Panc1 (cell line): ENCODE measurements at regions not wholly inside any gene's neighbourhood (a gene's known extent, or its start where the extent isn't known, plus 50 kb on each side); places are given as distances from the start of the nearest gene placed in this dataset.

Source experiments
- ATAC-seq: fragments of 200-7000 bp; cut with Tn5 transposase; 2 replicates; pipeline ENCODE4 v1.9.1; 2020; ENCODE audit warnings: mild to moderate bottlenecking, moderate library complexity
- BruUV-seq: library from RNA; stranded (reverse); fragments of 400-500 nt; replicated peaks from 2 replicates; lab custom pipeline; 2021; lab: Mats Ljungman, UMichigan
- CTCF ChIA-PET: fragments of 300-600 bp; sonication (Branson Sonifier 250); formaldehyde crosslinking; loops from one replicate; lab custom pipeline; 2022; ENCODE audit warnings: antibody characterized with exemption; lab: Charles Lee
- POLR2A ChIA-PET: fragments of 300-600 bp; sonication (Branson Sonifier 250); formaldehyde crosslinking; loops from one replicate; lab custom pipeline; 2022; ENCODE audit warnings: antibody characterized with exemption; lab: Charles Lee
- DNase-seq: peaks from one replicate; pipeline ENCODE4 v3.0.0-alpha.2; 2010; ENCODE audit warnings: low read depth, low spot score
- H3K27ac ChIP-seq: 2 replicates; pipeline ENCODE4 v1.5.1; 2011; ENCODE audit warnings: mild to moderate bottlenecking, low read length, inconsistent platforms
- H3K27me3 ChIP-seq: fragments of 200-500 bp; sonication (Bioruptor generic); 2 replicates; pipeline ENCODE4 v1.6.0; 2014; ENCODE audit warnings: low read length, inconsistent platforms; ENCODE audit not compliant: control insufficient read depth, insufficient read depth
- H3K36me3 ChIP-seq: fragments of 200-500 bp; sonication (Bioruptor generic); 2 replicates; pipeline ENCODE4 v1.5.1; 2014; ENCODE audit warnings: inconsistent platforms, mild to moderate bottlenecking, low read length, moderate library complexity; ENCODE audit not compliant: control insufficient read depth, insufficient read depth
- H3K4me1 ChIP-seq: 2 replicates; pipeline ENCODE4 v1.5.1; 2011; ENCODE audit warnings: inconsistent platforms, mild to moderate bottlenecking, low read length, moderate library complexity; ENCODE audit not compliant: control insufficient read depth, insufficient read depth
- H3K4me3 ChIP-seq, 2 experiments: 2 replicates each; pipeline ENCODE4 v1.5.1; 2011 to 2012; ENCODE audit warnings: low read depth in 2 of 2, low read length in 2 of 2, mild to moderate bottlenecking in 2 of 2, inconsistent platforms in 1 of 2, moderate library complexity in 1 of 2
- H3K9me3 ChIP-seq: fragments of 200-500 bp; sonication (Bioruptor generic); 2 replicates; pipeline ENCODE4 v1.5.1; 2014; ENCODE audit warnings: low read depth, mild to moderate bottlenecking, inconsistent platforms, low read length, moderate library complexity; ENCODE audit not compliant: control insufficient read depth, insufficient read depth
- POLR2AphosphoS5 ChIP-seq: IDR thresholded peaks from 2 replicates; pipeline ENCODE4 v1.6.1; 2012; ENCODE audit warnings: mild to moderate bottlenecking, low read depth, low read length, moderate library complexity
- SIN3A ChIP-seq: IDR thresholded peaks from 2 replicates; pipeline ENCODE4 v1.6.1; 2012; ENCODE audit warnings: low read depth, mild to moderate bottlenecking, low read length, moderate library complexity, borderline replicate concordance; ENCODE audit not compliant: insufficient read depth
- TCF7L2 ChIP-seq: IDR thresholded peaks from 2 replicates; pipeline ENCODE4 v1.6.1; 2011; ENCODE audit warnings: mild to moderate bottlenecking, low read depth, low read length, inconsistent platforms
- in situ Hi-C: cut with HindIII; loops from 2 replicates; pipeline ENCODE4 v1.10.0; 2016; ENCODE audit warnings: low sequenced_read_pairs, low pct_unique_long_range_greater_than_20kb
- intact Hi-C: fragments of 100-400 bp; cut with micrococcal nuclease; formaldehyde crosslinking; loops from one replicate; pipeline ENCODE4 v1.10.0; 2022; ENCODE audit not compliant: unreplicated experiment
- TF ChIP-seq, protein P1 (sequence below), 2 experiments: IDR thresholded peaks; 2 replicates each; pipeline ENCODE4 v1.6.1; 2011 to 2012; ENCODE audit warnings: low read depth in 2 of 2, control low read depth in 1 of 2, low read length in 1 of 2, mild to moderate bottlenecking in 1 of 2, moderate library complexity in 1 of 2; ENCODE audit not compliant: insufficient read depth in 1 of 2
- TF ChIP-seq, protein P2 (sequence below): fragments of 450-650 bp; IDR thresholded peaks from 2 replicates; pipeline ENCODE4 v1.5.1; 2017; ENCODE audit warnings: mild to moderate bottlenecking

DNA sequence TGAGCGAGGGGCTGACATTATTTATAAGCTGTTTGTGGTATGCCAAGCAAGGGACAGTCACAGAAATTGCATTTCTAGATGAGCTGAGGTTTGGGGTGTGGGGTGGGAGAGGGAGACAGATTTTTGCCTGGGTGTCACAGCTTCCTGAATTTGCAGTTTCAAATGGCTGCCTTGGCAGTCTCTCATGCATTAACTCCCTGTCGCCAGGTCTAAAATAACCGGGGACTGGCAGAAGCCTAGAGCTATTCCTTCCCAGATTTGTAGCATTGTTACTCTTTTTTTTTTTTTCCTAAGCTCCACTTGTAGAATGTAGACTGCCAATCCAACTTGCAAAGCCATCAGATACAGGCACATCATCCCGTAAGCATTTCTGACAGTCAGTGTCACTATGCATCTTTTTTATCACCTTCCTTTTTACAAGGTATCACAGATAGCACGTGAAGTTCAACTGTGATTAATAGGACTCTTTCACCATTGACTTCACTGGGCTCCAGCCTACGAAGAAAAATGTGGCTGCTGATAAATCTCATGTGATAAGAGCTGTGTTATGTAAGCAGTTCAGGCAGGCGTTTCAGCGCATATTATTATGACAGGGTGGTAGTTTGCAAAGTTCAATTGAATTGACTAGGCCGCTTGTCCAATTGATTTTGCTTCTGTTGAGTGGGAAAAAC, 130.7 kb upstream of the CELF2 start:
- no TSS peak for BruUV-seq
- no peaks in the 10 kb centered on the region for H3K27me3 ChIP-seq
- in situ Hi-C loops, result no loop called here
- no peak for ATAC-seq
- intact Hi-C loops, result no loop called here
- DNase-seq, result no peak
- no peaks in the 10 kb centered on the region for H3K36me3 ChIP-seq
- H3K4me1 ChIP-seq, result no peaks in the 10 kb centered on the region
- TF ChIP-seq, protein P1, sequence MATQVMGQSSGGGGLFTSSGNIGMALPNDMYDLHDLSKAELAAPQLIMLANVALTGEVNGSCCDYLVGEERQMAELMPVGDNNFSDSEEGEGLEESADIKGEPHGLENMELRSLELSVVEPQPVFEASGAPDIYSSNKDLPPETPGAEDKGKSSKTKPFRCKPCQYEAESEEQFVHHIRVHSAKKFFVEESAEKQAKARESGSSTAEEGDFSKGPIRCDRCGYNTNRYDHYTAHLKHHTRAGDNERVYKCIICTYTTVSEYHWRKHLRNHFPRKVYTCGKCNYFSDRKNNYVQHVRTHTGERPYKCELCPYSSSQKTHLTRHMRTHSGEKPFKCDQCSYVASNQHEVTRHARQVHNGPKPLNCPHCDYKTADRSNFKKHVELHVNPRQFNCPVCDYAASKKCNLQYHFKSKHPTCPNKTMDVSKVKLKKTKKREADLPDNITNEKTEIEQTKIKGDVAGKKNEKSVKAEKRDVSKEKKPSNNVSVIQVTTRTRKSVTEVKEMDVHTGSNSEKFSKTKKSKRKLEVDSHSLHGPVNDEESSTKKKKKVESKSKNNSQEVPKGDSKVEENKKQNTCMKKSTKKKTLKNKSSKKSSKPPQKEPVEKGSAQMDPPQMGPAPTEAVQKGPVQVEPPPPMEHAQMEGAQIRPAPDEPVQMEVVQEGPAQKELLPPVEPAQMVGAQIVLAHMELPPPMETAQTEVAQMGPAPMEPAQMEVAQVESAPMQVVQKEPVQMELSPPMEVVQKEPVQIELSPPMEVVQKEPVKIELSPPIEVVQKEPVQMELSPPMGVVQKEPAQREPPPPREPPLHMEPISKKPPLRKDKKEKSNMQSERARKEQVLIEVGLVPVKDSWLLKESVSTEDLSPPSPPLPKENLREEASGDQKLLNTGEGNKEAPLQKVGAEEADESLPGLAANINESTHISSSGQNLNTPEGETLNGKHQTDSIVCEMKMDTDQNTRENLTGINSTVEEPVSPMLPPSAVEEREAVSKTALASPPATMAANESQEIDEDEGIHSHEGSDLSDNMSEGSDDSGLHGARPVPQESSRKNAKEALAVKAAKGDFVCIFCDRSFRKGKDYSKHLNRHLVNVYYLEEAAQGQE (IDR thresholded peaks at IDR 0.05; ENCODE audit: insufficient read depth in 1 of 2, low read depth in 2 of 2, low read length in 1 of 2), result no peak
- TF ChIP-seq POLR2AphosphoS5 (no peak), SIN3A (no peak), TCF7L2 (no peak)
- TF ChIP-seq, protein P2, sequence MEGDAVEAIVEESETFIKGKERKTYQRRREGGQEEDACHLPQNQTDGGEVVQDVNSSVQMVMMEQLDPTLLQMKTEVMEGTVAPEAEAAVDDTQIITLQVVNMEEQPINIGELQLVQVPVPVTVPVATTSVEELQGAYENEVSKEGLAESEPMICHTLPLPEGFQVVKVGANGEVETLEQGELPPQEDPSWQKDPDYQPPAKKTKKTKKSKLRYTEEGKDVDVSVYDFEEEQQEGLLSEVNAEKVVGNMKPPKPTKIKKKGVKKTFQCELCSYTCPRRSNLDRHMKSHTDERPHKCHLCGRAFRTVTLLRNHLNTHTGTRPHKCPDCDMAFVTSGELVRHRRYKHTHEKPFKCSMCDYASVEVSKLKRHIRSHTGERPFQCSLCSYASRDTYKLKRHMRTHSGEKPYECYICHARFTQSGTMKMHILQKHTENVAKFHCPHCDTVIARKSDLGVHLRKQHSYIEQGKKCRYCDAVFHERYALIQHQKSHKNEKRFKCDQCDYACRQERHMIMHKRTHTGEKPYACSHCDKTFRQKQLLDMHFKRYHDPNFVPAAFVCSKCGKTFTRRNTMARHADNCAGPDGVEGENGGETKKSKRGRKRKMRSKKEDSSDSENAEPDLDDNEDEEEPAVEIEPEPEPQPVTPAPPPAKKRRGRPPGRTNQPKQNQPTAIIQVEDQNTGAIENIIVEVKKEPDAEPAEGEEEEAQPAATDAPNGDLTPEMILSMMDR, result no peak
- no peak overlapping the region for H3K4me3 ChIP-seq
- no peak overlapping the region for H3K27ac ChIP-seq
- CTCF ChIA-PET, result no interaction called here
- POLR2A ChIA-PET, result no interaction called here
- H3K9me3 ChIP-seq, result no peaks in the 10 kb centered on the region

DNA sequence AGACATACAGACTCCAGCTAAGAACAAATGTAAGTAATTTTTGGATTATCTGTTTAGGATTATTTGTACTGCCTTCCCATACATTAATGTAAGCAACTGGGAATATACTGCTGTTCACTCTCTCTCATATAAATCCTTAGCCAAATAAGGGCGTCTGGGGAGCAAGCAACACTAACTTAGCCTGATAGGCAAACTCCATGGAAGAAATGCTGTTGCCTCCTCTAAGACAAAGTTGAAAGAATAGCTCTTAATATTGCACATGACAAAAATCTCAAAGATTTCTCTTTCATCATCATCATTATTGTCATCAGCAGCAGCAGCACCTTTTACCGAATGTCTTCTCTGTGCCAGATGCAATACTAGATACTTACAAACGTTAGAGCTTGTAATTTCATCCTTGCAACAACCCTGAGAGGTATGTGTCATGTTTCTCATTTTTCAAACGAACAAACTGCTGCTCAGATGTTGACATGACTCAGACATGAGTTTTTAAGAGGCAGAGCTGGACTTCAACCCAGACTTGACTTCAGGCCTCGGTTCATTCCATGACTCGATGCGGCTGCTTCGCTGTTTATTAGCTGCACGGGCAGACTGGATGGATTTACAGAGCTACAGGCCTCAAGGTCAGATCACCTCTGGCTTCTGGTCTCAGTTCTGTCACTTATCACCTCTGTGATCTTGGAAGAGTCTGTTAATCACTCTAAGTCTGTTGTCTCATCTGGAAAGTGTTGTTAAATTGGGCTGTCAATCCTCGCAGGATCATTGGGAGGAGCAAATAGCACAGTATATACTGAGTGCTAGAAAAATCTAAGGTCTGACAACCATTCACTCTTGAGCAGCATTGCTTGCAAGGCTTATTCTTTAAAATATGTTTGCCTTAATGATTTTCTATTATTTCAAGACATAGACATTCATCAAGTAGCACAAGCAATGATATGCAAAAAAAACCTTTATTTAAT, 126.3 kb upstream of the CELF2 start:
- intact Hi-C loops (no loop called here), in situ Hi-C loops (no loop called here)
- BruUV-seq, result no TSS peak
- ATAC-seq (no peak), DNase-seq (no peak)
- Histone ChIP-seq H3K9me3 (no peaks in the 10 kb centered on the region), H3K4me1 (no peaks in the 10 kb centered on the region), H3K27me3 (no peaks in the 10 kb centered on the region), H3K4me3 (no peak overlapping the region), H3K27ac (no peak overlapping the region), H3K36me3 (no peaks in the 10 kb centered on the region)
- ChIA-PET POLR2A (no interaction called here), CTCF (no interaction called here)
- TF ChIP-seq SIN3A (no peak), TCF7L2 (no peak), POLR2AphosphoS5 (no peak)
- TF ChIP-seq, protein P2, result no peak
- TF ChIP-seq, protein P1 (IDR thresholded peaks at IDR 0.05; ENCODE audit: insufficient read depth in 1 of 2, low read depth in 2 of 2, low read length in 1 of 2), result no peak
